ENCODE measurements at regions not wholly inside any gene's neighbourhood (a gene's known extent, or its start where the extent isn't known, plus 50 kb on each side); places are given as distances from the start of the nearest gene placed in this dataset.

GRCh38 chr3:73204841-73205240 lies 143.4 kb downstream of the EBLN2 start:
- DNase-seq, result no peak
- no peaks in the 10 kb centered on the region for H3K27me3 ChIP-seq (ENCODE audit: control insufficient read depth, insufficient read depth, low read length, poor library complexity, severe bottlenecking)
- no peaks in the 10 kb centered on the region for H3K9me3 ChIP-seq (ENCODE audit: control insufficient read depth, low read length)
- H3K27ac Mint-ChIP-seq, result no peak overlapping the region
- peaks cover 4% of the 10 kb centered on the region for H3K4me1 ChIP-seq (ENCODE audit: control insufficient read depth, insufficient read depth, low read length)
- no peak overlapping the region for H3K4me3 ChIP-seq (ENCODE audit: low read length)
- peaks cover 17% of the 10 kb centered on the region for H3K4me1 Mint-ChIP-seq
- TF ChIP-seq, protein P1, sequence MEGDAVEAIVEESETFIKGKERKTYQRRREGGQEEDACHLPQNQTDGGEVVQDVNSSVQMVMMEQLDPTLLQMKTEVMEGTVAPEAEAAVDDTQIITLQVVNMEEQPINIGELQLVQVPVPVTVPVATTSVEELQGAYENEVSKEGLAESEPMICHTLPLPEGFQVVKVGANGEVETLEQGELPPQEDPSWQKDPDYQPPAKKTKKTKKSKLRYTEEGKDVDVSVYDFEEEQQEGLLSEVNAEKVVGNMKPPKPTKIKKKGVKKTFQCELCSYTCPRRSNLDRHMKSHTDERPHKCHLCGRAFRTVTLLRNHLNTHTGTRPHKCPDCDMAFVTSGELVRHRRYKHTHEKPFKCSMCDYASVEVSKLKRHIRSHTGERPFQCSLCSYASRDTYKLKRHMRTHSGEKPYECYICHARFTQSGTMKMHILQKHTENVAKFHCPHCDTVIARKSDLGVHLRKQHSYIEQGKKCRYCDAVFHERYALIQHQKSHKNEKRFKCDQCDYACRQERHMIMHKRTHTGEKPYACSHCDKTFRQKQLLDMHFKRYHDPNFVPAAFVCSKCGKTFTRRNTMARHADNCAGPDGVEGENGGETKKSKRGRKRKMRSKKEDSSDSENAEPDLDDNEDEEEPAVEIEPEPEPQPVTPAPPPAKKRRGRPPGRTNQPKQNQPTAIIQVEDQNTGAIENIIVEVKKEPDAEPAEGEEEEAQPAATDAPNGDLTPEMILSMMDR (conservative IDR thresholded peaks at IDR 0.05), result no peak
- no peak overlapping the region for H3K9ac ChIP-seq (ENCODE audit: extremely low read depth, low read length, poor library complexity, severe bottlenecking)
- no peak overlapping the region for H3K27ac ChIP-seq (ENCODE audit: low read depth, low read length)
- no peak overlapping the region for H3K4me3 Mint-ChIP-seq
- peaks cover 3% of the 10 kb centered on the region for H3K27me3 Mint-ChIP-seq (ENCODE audit: insufficient read depth)
- no peaks in the 10 kb centered on the region for H3K36me3 ChIP-seq (ENCODE audit: control insufficient read depth, insufficient read depth, low read length)
- no peaks in the 10 kb centered on the region for H3K36me3 Mint-ChIP-seq (ENCODE audit: low read depth)
- no peaks in the 10 kb centered on the region for H3K9me3 Mint-ChIP-seq

- DNase-seq, result no peak
- peaks cover 7% of the 10 kb centered on the region for H3K4me1 Mint-ChIP-seq
- Histone ChIP-seq H3K9me3 (ENCODE audit: control insufficient read depth, low read length) (no peaks in the 10 kb centered on the region), H3K4me1 (ENCODE audit: control insufficient read depth, insufficient read depth, low read length) (peaks cover 4% of the 10 kb centered on the region), H3K27ac (ENCODE audit: low read depth, low read length) (peak overlapping the region; percentile 84), H3K4me3 (ENCODE audit: low read length) (no peak overlapping the region), H3K36me3 (ENCODE audit: control insufficient read depth, insufficient read depth, low read length) (no peaks in the 10 kb centered on the region), H3K9ac (ENCODE audit: extremely low read depth, low read length, poor library complexity, severe bottlenecking) (no peak overlapping the region), H3K27me3 (ENCODE audit: control insufficient read depth, insufficient read depth, low read length, poor library complexity, severe bottlenecking) (no peaks in the 10 kb centered on the region)
- WGBS, 2 experiments (ENCODE audit: insufficient coverage in 1 of 2, insufficient read length in 1 of 2), result 94 to 100% methylated on average over 1 to 5 of the region's 5 CpGs
- peaks cover 3% of the 10 kb centered on the region for H3K27me3 Mint-ChIP-seq (ENCODE audit: insufficient read depth)
- H3K9me3 Mint-ChIP-seq, result no peaks in the 10 kb centered on the region
- H3K4me3 Mint-ChIP-seq, result no peak overlapping the region
- TF ChIP-seq, protein P1 (conservative IDR thresholded peaks at IDR 0.05), result no peak
- no peaks in the 10 kb centered on the region for H3K36me3 Mint-ChIP-seq (ENCODE audit: low read depth)
- no peak overlapping the region for H3K27ac Mint-ChIP-seq
Observed at GRCh38 chr3:73206030-73206429, 144.6 kb downstream of the EBLN2 start.

- Mint-ChIP-seq H3K27ac (no peak overlapping the region), H3K36me3 (ENCODE audit: low read depth) (no peaks in the 10 kb centered on the region), H3K27me3 (ENCODE audit: insufficient read depth) (peaks cover 3% of the 10 kb centered on the region), H3K9me3 (no peaks in the 10 kb centered on the region), H3K4me3 (no peak overlapping the region), H3K4me1 (no peaks in the 10 kb centered on the region)
- no peak for DNase-seq
- no peak overlapping the region for H3K4me3 ChIP-seq (ENCODE audit: low read length)
- no peak overlapping the region for H3K9ac ChIP-seq (ENCODE audit: extremely low read depth, low read length, poor library complexity, severe bottlenecking)
- no peak overlapping the region for H3K27ac ChIP-seq (ENCODE audit: low read depth, low read length)
- H3K27me3 ChIP-seq (ENCODE audit: control insufficient read depth, insufficient read depth, low read length, poor library complexity, severe bottlenecking), result no peaks in the 10 kb centered on the region
- H3K9me3 ChIP-seq (ENCODE audit: control insufficient read depth, low read length), result no peaks in the 10 kb centered on the region
- no peaks in the 10 kb centered on the region for H3K36me3 ChIP-seq (ENCODE audit: control insufficient read depth, insufficient read depth, low read length)
- H3K4me1 ChIP-seq (ENCODE audit: control insufficient read depth, insufficient read depth, low read length), result no peaks in the 10 kb centered on the region
- 93 to 95% methylated on average over 3 of the region's 3 CpGs for WGBS, 2 experiments (ENCODE audit: insufficient coverage in 1 of 2, insufficient read length in 1 of 2)
- TF ChIP-seq, protein P1 (conservative IDR thresholded peaks at IDR 0.05), result no peak
Observed at GRCh38 chr3:73207946-73208440, 146.5 kb downstream of the EBLN2 start.
